HG03460 (cell line): ENCODE measurements at regions not wholly inside any gene's neighbourhood (a gene's known extent, or its start where the extent isn't known, plus 50 kb on each side); places are given as distances from the start of the nearest gene placed in this dataset.

ENCODE experiments used
- ATAC-seq: cut with Tn5 transposase; IDR thresholded peaks from one replicate; pipeline ENCODE4 v1.9.1; 2021; ENCODE audit not compliant: unreplicated experiment

- ATAC-seq: no peak
Measured at GRCh38 chr6:170116636-170117035, 174.2 kb downstream of the DLL1 start.

- ATAC-seq: no peak
Measured at GRCh38 chr6:170114956-170115855, 175.7 kb downstream of the DLL1 start.

- no peak for ATAC-seq
Measured at GRCh38 chr6:170114187-170114945, 176.5 kb downstream of the DLL1 start.

GRCh38 chr6:170113141-170113540 lies 177.7 kb downstream of the DLL1 start:
- ATAC-seq: no peak

GRCh38 chr6:170112583-170112860 lies 178.4 kb downstream of the DLL1 start:
- no peak for ATAC-seq

GRCh38 chr6:170111816-170112582 lies 178.9 kb downstream of the DLL1 start:
- no peak for ATAC-seq

- ATAC-seq: no peak
Measured at GRCh38 chr6:170111141-170111664, 179.7 kb downstream of the DLL1 start.

GRCh38 chr6:170110201-170111140 lies 180.4 kb downstream of the DLL1 start:
- ATAC-seq: no peak

- no peak for ATAC-seq
Measured at GRCh38 chr6:170108890-170109587, 181.8 kb downstream of the DLL1 start.

GRCh38 chr6:170108456-170108855 lies 182.4 kb downstream of the DLL1 start:
- no peak for ATAC-seq

- no peak for ATAC-seq
Measured at GRCh38 chr6:170107606-170108222, 183.2 kb downstream of the DLL1 start.

GRCh38 chr6:170106906-170107525 lies 183.9 kb downstream of the DLL1 start:
- ATAC-seq: no peak

- no peak for ATAC-seq
Measured at GRCh38 chr6:170102582-170103481, 188.0 kb downstream of the DLL1 start.

GRCh38 chr6:170102038-170102437 lies 188.8 kb downstream of the DLL1 start:
- no peak for ATAC-seq

- ATAC-seq: no peak
Measured at GRCh38 chr6:170101281-170102035, 189.4 kb downstream of the DLL1 start.

GRCh38 chr6:170100046-170100445 lies 190.8 kb downstream of the DLL1 start:
- no peak for ATAC-seq

- ATAC-seq: no peak
Measured at GRCh38 chr6:170099387-170099786, 191.5 kb downstream of the DLL1 start.
